H1 (cell line): ENCODE measurements at regions not wholly inside any gene's neighbourhood (a gene's known extent, or its start where the extent isn't known, plus 50 kb on each side); places are given as distances from the start of the nearest gene placed in this dataset.

Experiments
- CTCF ChIA-PET: fragments of 300-600 bp; sonication (Branson Sonifier 250); formaldehyde crosslinking; loops from one replicate; lab custom pipeline; 2021; ENCODE audit not compliant: partially characterized antibody; lab: Charles Lee
- POLR2A ChIA-PET: fragments of 300-600 bp; sonication (Branson Sonifier 250); formaldehyde crosslinking; loops from one replicate; lab custom pipeline; 2021; ENCODE audit warnings: inconsistent platforms; ENCODE audit not compliant: partially characterized antibody; lab: Charles Lee
- DNase-seq, 2 experiments: peaks; one replicate each; pipeline versions ENCODE4 v3.0.0 to v3.0.0-alpha.2; 2010 to 2022; ENCODE audit warnings: low spot score in 2 of 2, low read depth in 1 of 2, mixed read lengths in 1 of 2
- FAIRE-seq: peaks from 2 replicates; lab custom pipeline; 2011; peaks lifted over from hg19 to GRCh38; lab: Jason Lieb, UNC
- H2AFZ ChIP-seq: 2 replicates; pipeline ENCODE4 v1.8.1; 2012; ENCODE audit warnings: low read length, inconsistent platforms
- H2AK5ac ChIP-seq: 2 replicates; pipeline ENCODE4 v1.6.1; 2013; ENCODE audit warnings: low read depth, low read length
- H2BK120ac ChIP-seq: replicated peaks from 2 replicates; pipeline ENCODE3; 2013; ENCODE audit warnings: low read depth, low read length, inconsistent platforms
- H2BK12ac ChIP-seq: 2 replicates; pipeline ENCODE4 v1.6.1; 2013; ENCODE audit warnings: low read depth, low read length
- H2BK15ac ChIP-seq: 2 replicates; pipeline ENCODE4 v1.6.1; 2013; ENCODE audit warnings: low read length
- H2BK20ac ChIP-seq: 2 replicates; pipeline ENCODE4 v1.6.1; 2013; ENCODE audit warnings: low read length
- H2BK5ac ChIP-seq: 2 replicates; pipeline ENCODE4 v1.6.1; 2013; ENCODE audit warnings: low read depth, low read length
- H3K14ac ChIP-seq: 2 replicates; pipeline ENCODE4 v1.6.1; 2013; ENCODE audit warnings: inconsistent platforms; ENCODE audit not compliant: insufficient read length
- H3K18ac ChIP-seq: 2 replicates; pipeline ENCODE4 v1.6.1; 2013; ENCODE audit warnings: low read length; ENCODE audit errors: extremely low read depth
- H3K23ac ChIP-seq: 2 replicates; pipeline ENCODE4 v1.6.1; 2013; ENCODE audit warnings: inconsistent platforms; ENCODE audit not compliant: insufficient read length
- H3K23me2 ChIP-seq: 2 replicates; pipeline ENCODE4 v1.6.1; 2013; ENCODE audit warnings: low read depth, low read length
- H3K27ac ChIP-seq: 2 replicates; pipeline ENCODE4 v1.6.1; 2011; ENCODE audit warnings: low read depth, low read length, inconsistent platforms
- H3K27me3 ChIP-seq, 4 experiments: replicated peaks in 1 of 4; 1 replicate in 1 of 4; 2 replicates in 3 of 4; pipeline versions ENCODE4 v1.6.1 to v1.8.1; 2011 to 2013; ENCODE audit warnings: low read length in 3 of 4, mild to moderate bottlenecking in 3 of 4, inconsistent platforms in 2 of 4, mixed read lengths in 2 of 4, moderate library complexity in 1 of 4; ENCODE audit not compliant: control insufficient read depth in 3 of 4, insufficient read depth in 3 of 4; ENCODE audit errors: extremely low read depth in 1 of 4
- H3K36me3 ChIP-seq, 4 experiments: 2 replicates each; pipeline versions ENCODE4 v1.6.1 to v1.8.1; 2011 to 2013; ENCODE audit warnings: mild to moderate bottlenecking in 4 of 4, low read length in 3 of 4, moderate library complexity in 2 of 4, control low read depth in 1 of 4, inconsistent platforms in 1 of 4; ENCODE audit not compliant: insufficient read depth in 4 of 4, control insufficient read depth in 2 of 4
- H3K4ac ChIP-seq: replicated peaks from 2 replicates; pipeline ENCODE3; 2013; ENCODE audit warnings: low read length, low read depth, mixed read lengths, inconsistent platforms; ENCODE audit not compliant: insufficient read length
- H3K4me1 ChIP-seq, 4 experiments: replicated peaks in 1 of 4; 1 replicate in 1 of 4; 2 replicates in 3 of 4; pipeline versions ENCODE4 v1.6.1 to v1.8.1; 2011 to 2013; ENCODE audit warnings: low read length in 3 of 4, inconsistent platforms in 2 of 4, mixed read lengths in 1 of 4; ENCODE audit not compliant: insufficient read depth in 4 of 4, control insufficient read depth in 3 of 4
- H3K4me2 ChIP-seq, 2 experiments: 2 replicates each; pipeline versions ENCODE4 v1.6.1 to v1.8.1; 2011 to 2013; ENCODE audit warnings: low read depth in 2 of 2, low read length in 2 of 2, control low read depth in 1 of 2, inconsistent platforms in 1 of 2, mild to moderate bottlenecking in 1 of 2; ENCODE audit not compliant: insufficient read depth in 1 of 2
- H3K4me3 ChIP-seq, 4 experiments: fragments of 200-600, 300-600 bp in 1 of 4; sonication (generic), shearing (Covaris generic), sonication (Bioruptor Twin) in 1 of 4; 2 replicates each; pipeline versions ENCODE4 v1.5.1 to v1.8.1; 2011 to 2016; ENCODE audit warnings: low read length in 4 of 4, low read depth in 3 of 4, control low read depth in 2 of 4, inconsistent platforms in 2 of 4, mild to moderate bottlenecking in 2 of 4, mixed read lengths in 1 of 4, moderate library complexity in 1 of 4; ENCODE audit not compliant: insufficient read depth in 2 of 4; ENCODE audit errors: extremely low read depth in 1 of 4
- H3K56ac ChIP-seq: replicated peaks from 2 replicates; pipeline ENCODE3; 2013; ENCODE audit warnings: low read depth, mild to moderate bottlenecking, mixed read lengths, low read length, inconsistent platforms; ENCODE audit not compliant: insufficient read length
- H3K79me1 ChIP-seq: 2 replicates; pipeline ENCODE4 v1.6.1; 2013; ENCODE audit warnings: low read depth, low read length, control low read depth
- H3K79me2 ChIP-seq, 2 experiments: 2 replicates each; pipeline versions ENCODE4 v1.6.1 to v1.8.1; 2012 to 2013; ENCODE audit warnings: low read length in 2 of 2, mild to moderate bottlenecking in 2 of 2, inconsistent platforms in 1 of 2; ENCODE audit not compliant: insufficient read depth in 2 of 2, control insufficient read depth in 1 of 2
- H3K9ac ChIP-seq, 4 experiments: replicated peaks in 1 of 4; 1 replicate in 1 of 4; 2 replicates in 3 of 4; pipeline versions ENCODE4 v1.6.1 to v1.8.1; 2011 to 2013; ENCODE audit warnings: low read depth in 3 of 4, low read length in 3 of 4, control low read depth in 2 of 4, mild to moderate bottlenecking in 2 of 4, moderate library complexity in 2 of 4, inconsistent platforms in 1 of 4; ENCODE audit errors: extremely low read depth in 1 of 4
- H3K9me3 ChIP-seq, 2 experiments: 2 replicates each; pipeline versions ENCODE4 v1.6.1 to v1.8.1; 2012 to 2013; ENCODE audit warnings: mild to moderate bottlenecking in 2 of 2, moderate library complexity in 2 of 2, control low read depth in 1 of 2, inconsistent platforms in 1 of 2, low read depth in 1 of 2, low read length in 1 of 2, mixed read lengths in 1 of 2; ENCODE audit not compliant: insufficient read depth in 2 of 2
- H4K20me1 ChIP-seq, 2 experiments: replicated peaks in 1 of 2; 2 replicates each; pipeline versions ENCODE3 to v1.8.1; 2011 to 2013; ENCODE audit warnings: inconsistent platforms in 2 of 2, low read length in 2 of 2, mild to moderate bottlenecking in 1 of 2; ENCODE audit not compliant: insufficient read depth in 2 of 2, control insufficient read depth in 1 of 2
- H4K5ac ChIP-seq: 2 replicates; pipeline ENCODE4 v1.6.1; 2013; ENCODE audit warnings: low read length, low read depth, mixed read lengths, inconsistent platforms; ENCODE audit not compliant: insufficient read length
- H4K8ac ChIP-seq: 2 replicates; pipeline ENCODE4 v1.8.0; 2013; ENCODE audit warnings: mild to moderate bottlenecking, moderate library complexity, low read length, inconsistent platforms; ENCODE audit not compliant: insufficient read depth; ENCODE audit errors: extremely low read depth
- H4K91ac ChIP-seq: replicated peaks from 2 replicates; pipeline ENCODE3; 2013; ENCODE audit warnings: low read length, mixed read lengths, inconsistent platforms; ENCODE audit not compliant: insufficient read length
- ATF2 ChIP-seq: IDR thresholded peaks from 2 replicates; pipeline ENCODE4 v1.6.1; 2012; ENCODE audit warnings: low read length, inconsistent platforms
- EP300 ChIP-seq, 2 experiments: IDR thresholded peaks; 1 replicate in 1 of 2; 2 replicates in 1 of 2; pipeline ENCODE4 v1.6.1; 2011 to 2012; ENCODE audit warnings: low read depth in 2 of 2, low read length in 2 of 2, mild to moderate bottlenecking in 2 of 2, borderline replicate concordance in 1 of 2, inconsistent platforms in 1 of 2, moderate library complexity in 1 of 2
- PHF8 ChIP-seq: fragments of 200-600 bp; sonication (generic); conservative IDR thresholded peaks from 2 replicates; pipeline ENCODE4 v1.7.1; 2012; ENCODE audit warnings: low read depth, mild to moderate bottlenecking, inconsistent platforms, low read length, moderate library complexity
- RBBP5 ChIP-seq: IDR thresholded peaks from 2 replicates; pipeline ENCODE4 v1.7.1; 2012; ENCODE audit warnings: low read depth, mild to moderate bottlenecking, inconsistent platforms, low read length, moderate library complexity, borderline replicate concordance
- RFX5 ChIP-seq: IDR thresholded peaks from 2 replicates; pipeline ENCODE4 v1.6.1; 2011; ENCODE audit warnings: low read depth, low read length, improper control_type of control experiment, borderline replicate concordance
- USF2 ChIP-seq: IDR thresholded peaks from 2 replicates; pipeline ENCODE4 v1.6.1; 2011; ENCODE audit warnings: low read length, improper control_type of control experiment
- YY1 ChIP-seq: IDR thresholded peaks from 2 replicates; pipeline ENCODE4 v1.6.1; 2011; ENCODE audit warnings: low read depth, mild to moderate bottlenecking, low read length
- WGBS, 2 experiments: shearing (Covaris generic) in 1 of 2; methylation state at CpG; one replicate each; pipeline versions ENCODE4 v1.1.6 to v1.1.7; 2013 to 2015; ENCODE audit warnings: low lambda C conversion rate in 2 of 2, mixed read lengths in 2 of 2, inconsistent platforms in 1 of 2, low coverage in 1 of 2, missing lambda C conversion rate in 1 of 2; ENCODE audit not compliant: insufficient replicate concordance in 2 of 2, insufficient coverage in 1 of 2, insufficient read length in 1 of 2; ENCODE audit errors: extremely low coverage in 1 of 2, missing lambda C conversion rate in 1 of 2; 5-methylcytosine and 5-hydroxymethylcytosine counted together

- no peak overlapping the region for H3K14ac ChIP-seq
- H3K36me3 ChIP-seq: no peaks in the 10 kb centered on the region
- H4K20me1 ChIP-seq: no peaks in the 10 kb centered on the region
- H3K18ac ChIP-seq: no peak overlapping the region
- WGBS, 2 experiments: 87% methylated on average over 2 of the region's 2 CpGs; no CpG with 5 or more reads in 1 of the 2 experiments
- no peak overlapping the region for H2BK20ac ChIP-seq
- TF ChIP-seq RFX5: no peak
- TF ChIP-seq USF2: no peak
- no peak for TF ChIP-seq YY1
- TF ChIP-seq RBBP5: no peak
- no peak for TF ChIP-seq EP300 (IDR thresholded peaks at IDR 0.05; ENCODE audit: borderline replicate concordance in 1 of 2, low read depth in 2 of 2, low read length in 2 of 2)
- TF ChIP-seq ATF2: no peak
- TF ChIP-seq PHF8: no peak
- no peak overlapping the region for H2BK120ac ChIP-seq
- H3K4ac ChIP-seq: no peak overlapping the region
- ChIA-PET CTCF (interaction anchor here (2.0 kb wide), 1 partner anchor 8 kb away, joined by 5 read pairs; no protein-coding TSS in a partner anchor), POLR2A (no interaction called here)
- no peak overlapping the region for H3K4me2 ChIP-seq
- no peak overlapping the region for H2AFZ ChIP-seq
- FAIRE-seq (no peak), DNase-seq (no peak)
- H4K5ac ChIP-seq: no peak overlapping the region
- no peak overlapping the region for H4K91ac ChIP-seq
- H3K23ac ChIP-seq: no peak overlapping the region
- H3K4me3 ChIP-seq: no peak overlapping the region
- no peak overlapping the region for H2BK12ac ChIP-seq
- no peaks in the 10 kb centered on the region for H3K79me1 ChIP-seq
- no peak overlapping the region for H2AK5ac ChIP-seq
- no peak overlapping the region for H3K9ac ChIP-seq
- H3K27ac ChIP-seq: no peak overlapping the region
- H3K79me2 ChIP-seq: no peaks in the 10 kb centered on the region
- no peaks in the 10 kb centered on the region for H3K4me1 ChIP-seq
- no peaks in the 10 kb centered on the region for H3K9me3 ChIP-seq
- H3K56ac ChIP-seq: no peak overlapping the region
- no peak overlapping the region for H2BK15ac ChIP-seq
- H2BK5ac ChIP-seq: no peak overlapping the region
- H3K23me2 ChIP-seq: no peaks in the 10 kb centered on the region
- no peaks in the 10 kb centered on the region for H3K27me3 ChIP-seq
- no peak overlapping the region for H4K8ac ChIP-seq
Observed at GRCh38 chr2:22897428-22897827, 487.6 kb upstream of the KLHL29 start.
